Psoas muscle (tissue), 7 donors: ENCODE measurements at regions not wholly inside any gene's neighbourhood (a gene's known extent, or its start where the extent isn't known, plus 50 kb on each side); places are given as distances from the start of the nearest gene placed in this dataset.

ENCODE experiments used
- ATAC-seq, 4 donors: fragments of 200-7000 bp; cut with Tn5 transposase; one replicate each; pipeline ENCODE4 v1.9.1; 2020; ENCODE audit warnings: moderate library complexity in 3 of 4, mild to moderate bottlenecking in 2 of 4
- DNase-seq, 2 donors: peaks; one replicate each; pipeline ENCODE4 v3.0.0-alpha.2; 2020
- H3K27ac ChIP-seq: fragments of 200-600 bp; one replicate; pipeline ENCODE4 v1.8.0; 2022
- H3K27me3 ChIP-seq, 3 donors: fragments of 200-600 bp in 1 of 3; one replicate each; pipeline versions ENCODE4 v1.6.1 to v1.8.0; 2013 to 2022; ENCODE audit warnings: low read length in 2 of 3, mild to moderate bottlenecking in 2 of 3, moderate library complexity in 1 of 3; ENCODE audit not compliant: insufficient read depth in 3 of 3
- H3K36me3 ChIP-seq, 2 donors: fragments of 200-600 bp in 1 of 2; one replicate each; pipeline versions ENCODE4 v1.6.1 to v1.8.0; 2013 to 2022; ENCODE audit warnings: low read depth in 1 of 2, mild to moderate bottlenecking in 1 of 2, moderate library complexity in 1 of 2; ENCODE audit not compliant: insufficient read depth in 1 of 2
- H3K4me1 ChIP-seq: fragments of 200-600 bp; one replicate; pipeline ENCODE4 v1.8.0; 2022
- H3K4me3 ChIP-seq: fragments of 200-600 bp; one replicate; pipeline ENCODE4 v1.8.0; 2022; ENCODE audit warnings: mild to moderate bottlenecking
- H3K9me3 ChIP-seq: fragments of 200-600 bp; one replicate; pipeline ENCODE4 v1.8.0; 2022
- WGBS, 3 donors: extraction: QIAGEN DNeasy Blood & Tissue Kit; methylation state at CpG; one replicate each; pipeline versions ENCODE4 v1.1.6 to v1.1.7; 2013; 5-methylcytosine and 5-hydroxymethylcytosine counted together
- intact Hi-C, 2 donors: fragments of 100-400 bp; cut with DNase I; formaldehyde crosslinking; loops; one replicate each; pipeline versions ENCODE4 v1.11.0 to v1.14.2; 2022
- TF ChIP-seq, protein P1 (sequence below): fragments of 200-600 bp; IDR thresholded peaks from one replicate; pipeline ENCODE4 v1.8.0; 2022; ENCODE audit warnings: antibody characterized with exemption
- donor health status: healthy with polysubstance abuse.
- donor health status: DM: no; HTN: no; CAD: no; lungs with moderate emphysema.
- donor health status: Bipolar disorder and iron deficiency.
- donor health status: healthy.
- donor health status: DM: yes; HTN: yes; CAD: no.
- donor health status: DM: no; HTN: no; CAD: no.
- donor health status: DM: yes; HTN: yes; CAD: no.

DNA sequence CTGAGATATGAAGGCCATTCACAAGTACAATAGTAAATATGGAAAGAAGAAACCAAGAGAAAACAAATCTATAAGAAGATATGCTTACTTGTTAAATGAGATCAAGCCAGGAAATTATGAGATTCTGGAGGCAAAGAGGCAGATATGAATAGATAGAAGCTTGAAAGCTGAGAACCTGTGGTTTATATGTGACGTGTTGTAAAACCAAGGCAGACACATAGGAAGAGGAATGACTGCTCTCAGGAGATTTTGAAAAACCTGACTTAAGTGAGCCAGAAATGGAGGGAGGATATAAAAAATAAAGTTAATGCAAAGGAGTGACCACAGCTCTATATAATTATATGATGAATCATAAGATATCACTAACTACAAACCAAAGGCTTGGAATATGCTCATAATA, 1160.5 kb upstream of the CNTN5 start:
- TF ChIP-seq, protein P1, sequence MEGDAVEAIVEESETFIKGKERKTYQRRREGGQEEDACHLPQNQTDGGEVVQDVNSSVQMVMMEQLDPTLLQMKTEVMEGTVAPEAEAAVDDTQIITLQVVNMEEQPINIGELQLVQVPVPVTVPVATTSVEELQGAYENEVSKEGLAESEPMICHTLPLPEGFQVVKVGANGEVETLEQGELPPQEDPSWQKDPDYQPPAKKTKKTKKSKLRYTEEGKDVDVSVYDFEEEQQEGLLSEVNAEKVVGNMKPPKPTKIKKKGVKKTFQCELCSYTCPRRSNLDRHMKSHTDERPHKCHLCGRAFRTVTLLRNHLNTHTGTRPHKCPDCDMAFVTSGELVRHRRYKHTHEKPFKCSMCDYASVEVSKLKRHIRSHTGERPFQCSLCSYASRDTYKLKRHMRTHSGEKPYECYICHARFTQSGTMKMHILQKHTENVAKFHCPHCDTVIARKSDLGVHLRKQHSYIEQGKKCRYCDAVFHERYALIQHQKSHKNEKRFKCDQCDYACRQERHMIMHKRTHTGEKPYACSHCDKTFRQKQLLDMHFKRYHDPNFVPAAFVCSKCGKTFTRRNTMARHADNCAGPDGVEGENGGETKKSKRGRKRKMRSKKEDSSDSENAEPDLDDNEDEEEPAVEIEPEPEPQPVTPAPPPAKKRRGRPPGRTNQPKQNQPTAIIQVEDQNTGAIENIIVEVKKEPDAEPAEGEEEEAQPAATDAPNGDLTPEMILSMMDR: no peak
- DNase-seq (no peak), ATAC-seq (no peak)
- Histone ChIP-seq H3K9me3 (no peaks in the 10 kb centered on the region), H3K36me3 (no peaks in the 10 kb centered on the region), H3K4me1 (no peaks in the 10 kb centered on the region), H3K4me3 (no peak overlapping the region), H3K27me3 (no peaks in the 10 kb centered on the region), H3K27ac (no peak overlapping the region)
- intact Hi-C loops: no loop called here
- 40 to 54% (median 48%) methylated on average over 1 of the region's 1 CpG for WGBS, 3 donors

- DNase-seq (no peak), ATAC-seq (no peak)
- Histone ChIP-seq H3K9me3 (no peaks in the 10 kb centered on the region), H3K4me3 (no peak overlapping the region), H3K4me1 (no peaks in the 10 kb centered on the region), H3K27ac (no peak overlapping the region), H3K27me3 (no peaks in the 10 kb centered on the region), H3K36me3 (no peaks in the 10 kb centered on the region)
- intact Hi-C loops: no loop called here
- TF ChIP-seq, protein P1: no peak
- WGBS, 3 donors: 68 to 85% (median 75%) methylated on average over 4 of the region's 4 CpGs
Measured at GRCh38 chr11:97862021-97862420, 1158.7 kb upstream of the CNTN5 start.

GRCh38 chr11:97865424-97866012, 1155.2 kb upstream of the CNTN5 start:
- ATAC-seq (no peak), DNase-seq (no peak)
- Histone ChIP-seq H3K27me3 (no peaks in the 10 kb centered on the region), H3K27ac (no peak overlapping the region), H3K36me3 (no peaks in the 10 kb centered on the region), H3K9me3 (peaks cover 3% of the 10 kb centered on the region), H3K4me1 (no peaks in the 10 kb centered on the region), H3K4me3 (no peak overlapping the region)
- TF ChIP-seq, protein P1: no peak
- 69 to 72% (median 71%) methylated on average over 3 of the region's 3 CpGs for WGBS, 3 donors
- intact Hi-C loops: no loop called here

DNA sequence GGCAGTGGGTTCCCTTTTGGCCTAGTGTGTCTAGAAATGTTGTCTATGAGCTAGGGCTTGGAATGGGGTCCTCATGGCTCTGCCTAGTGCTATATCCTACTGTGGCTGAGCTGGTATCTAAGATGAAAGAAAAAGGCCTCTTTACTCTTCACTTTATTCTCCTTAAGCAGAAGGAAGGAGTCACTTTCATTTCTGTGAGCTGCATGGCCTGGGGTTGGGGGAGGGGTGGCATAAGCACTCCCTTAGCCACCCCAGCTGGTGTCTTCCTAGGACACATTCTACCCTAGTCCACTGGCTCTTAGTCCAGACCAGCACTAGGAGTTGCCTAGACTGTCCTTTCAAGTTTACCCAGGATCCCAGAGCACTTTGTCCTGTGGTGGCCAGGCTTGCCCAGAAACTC, 1148.9 kb upstream of the CNTN5 start:
- Histone ChIP-seq H3K9me3 (peaks cover 3% of the 10 kb centered on the region), H3K4me3 (no peak overlapping the region), H3K27me3 (no peaks in the 10 kb centered on the region), H3K36me3 (no peaks in the 10 kb centered on the region), H3K4me1 (no peaks in the 10 kb centered on the region), H3K27ac (no peak overlapping the region)
- intact Hi-C loops: no loop called here
- DNase-seq (no peak), ATAC-seq (no peak)
- TF ChIP-seq, protein P1: no peak

GRCh38 chr11:97880209-97880608, 1140.5 kb upstream of the CNTN5 start:
- Histone ChIP-seq H3K4me1 (no peaks in the 10 kb centered on the region), H3K9me3 (no peaks in the 10 kb centered on the region), H3K4me3 (no peak overlapping the region), H3K27me3 (no peaks in the 10 kb centered on the region), H3K36me3 (no peaks in the 10 kb centered on the region), H3K27ac (no peak overlapping the region)
- TF ChIP-seq, protein P1: no peak
- intact Hi-C loops: no loop called here
- no peak for DNase-seq
- no peak for ATAC-seq
